ENCODE measurements at regions not wholly inside any gene's neighbourhood (a gene's known extent, or its start where the extent isn't known, plus 50 kb on each side); places are given as distances from the start of the nearest gene placed in this dataset.

- TF ChIP-seq CTCF (conservative IDR thresholded peaks at IDR 0.05; ENCODE audit: low read depth, low read length), result no peak
- no peak overlapping the region for H3K4me3 ChIP-seq (ENCODE audit: low read depth, low read length)
- DNase-seq (ENCODE audit: low read depth), result no peak
Observed at GRCh38 chr7:69173341-69173740, 424.9 kb upstream of the AUTS2 start.

- H3K4me3 ChIP-seq (ENCODE audit: low read depth, low read length), result no peak overlapping the region
- TF ChIP-seq CTCF (conservative IDR thresholded peaks at IDR 0.05; ENCODE audit: low read depth, low read length), result no peak
- DNase-seq (ENCODE audit: low read depth), result no peak
Observed at GRCh38 chr7:69173846-69174245, 424.4 kb upstream of the AUTS2 start.

GRCh38 chr7:69176841-69177240 is 421.4 kb upstream of the AUTS2 start:
- DNase-seq (ENCODE audit: low read depth), result no peak
- no peak overlapping the region for H3K4me3 ChIP-seq (ENCODE audit: low read depth, low read length)
- no peak for TF ChIP-seq CTCF (conservative IDR thresholded peaks at IDR 0.05; ENCODE audit: low read depth, low read length)

- no peak for DNase-seq (ENCODE audit: low read depth)
- H3K4me3 ChIP-seq (ENCODE audit: low read depth, low read length), result no peak overlapping the region
- no peak for TF ChIP-seq CTCF (conservative IDR thresholded peaks at IDR 0.05; ENCODE audit: low read depth, low read length)
Observed at GRCh38 chr7:69177461-69177861, 420.8 kb upstream of the AUTS2 start.

- DNase-seq (ENCODE audit: low read depth), result no peak
- no peak for TF ChIP-seq CTCF (conservative IDR thresholded peaks at IDR 0.05; ENCODE audit: low read depth, low read length)
- H3K4me3 ChIP-seq (ENCODE audit: low read depth, low read length), result no peak overlapping the region
Observed at GRCh38 chr7:69177941-69178494, 420.3 kb upstream of the AUTS2 start.

- no peak for DNase-seq (ENCODE audit: low read depth)
- H3K4me3 ChIP-seq (ENCODE audit: low read depth, low read length), result no peak overlapping the region
- no peak for TF ChIP-seq CTCF (conservative IDR thresholded peaks at IDR 0.05; ENCODE audit: low read depth, low read length)
Observed at GRCh38 chr7:69180662-69181061, 417.6 kb upstream of the AUTS2 start.

Data from epithelial cell of proximal tubule (primary cell).